HG03469 (cell line): ENCODE measurements at regions not wholly inside any gene's neighbourhood (a gene's known extent, or its start where the extent isn't known, plus 50 kb on each side); places are given as distances from the start of the nearest gene placed in this dataset.
A peak's percentile ranks its signal among the peaks of the same experiment; 100 is the strongest.
"Not testable (repeated sequence)": the region's sequence is repeated elsewhere in the genome, so short reads cannot be mapped to it uniquely, and the experiment has no call there.

ENCODE experiments used
- ATAC-seq: cut with Tn5 transposase; IDR thresholded peaks from one replicate; pipeline ENCODE4 v1.9.1; 2021; ENCODE audit warnings: mild to moderate bottlenecking, moderate library complexity, moderate number of reproducible peaks; ENCODE audit not compliant: unreplicated experiment

DNA sequence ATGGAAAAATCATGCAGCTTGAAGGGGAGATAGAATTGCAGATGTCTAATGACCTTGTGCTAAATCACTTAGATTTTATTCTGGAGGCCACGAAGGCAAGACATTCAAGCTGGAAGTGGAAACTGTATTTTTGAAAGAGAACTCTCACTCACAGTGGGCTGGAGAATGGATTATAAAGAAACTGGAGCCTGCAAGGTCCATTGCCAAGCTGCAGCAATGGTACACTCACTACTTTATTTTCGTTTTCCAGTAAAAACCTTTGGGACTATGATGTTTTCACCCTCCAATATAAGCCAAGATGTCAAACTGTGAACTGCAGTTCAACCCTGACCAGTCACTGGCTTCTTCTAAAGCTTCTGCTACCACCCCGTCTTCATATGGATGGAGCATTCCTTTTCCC is 62.0 kb downstream of the SKIDA1 start:
- ATAC-seq = no peak

DNA sequence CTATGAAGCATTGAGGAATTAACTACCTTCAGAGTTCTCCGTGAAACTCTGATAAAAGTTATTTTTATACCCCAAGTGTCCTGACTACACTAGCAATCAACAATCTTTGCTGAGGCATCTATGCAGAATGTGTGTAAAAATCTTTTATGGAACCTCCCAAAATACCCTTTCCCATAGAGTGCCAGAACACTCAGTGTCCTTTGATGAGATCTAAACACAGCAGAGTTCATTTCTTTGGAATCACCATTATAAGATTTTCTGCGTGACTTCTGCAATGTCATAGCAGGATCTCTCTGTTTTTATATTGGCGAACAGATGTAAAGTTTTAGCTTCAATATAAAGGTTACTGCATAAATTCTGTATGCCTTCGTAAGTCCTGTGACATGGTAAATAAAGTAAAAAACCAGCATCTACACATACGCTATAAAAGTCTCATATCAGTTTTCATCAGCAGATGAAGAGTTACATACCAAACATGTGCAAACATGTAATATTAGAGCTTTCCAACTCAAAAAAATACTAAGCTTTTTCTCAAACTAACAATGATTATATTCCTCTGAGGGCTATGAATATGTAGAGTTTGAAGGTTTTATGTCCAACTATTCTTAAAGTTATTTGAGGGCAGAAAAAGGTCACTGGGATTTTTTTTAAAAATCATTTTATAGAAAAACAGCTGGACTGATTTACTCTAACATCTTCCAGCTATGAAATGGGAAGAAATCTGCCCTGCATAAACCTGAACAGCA is 67.2 kb downstream of the SKIDA1 start:
- no peak for ATAC-seq

DNA sequence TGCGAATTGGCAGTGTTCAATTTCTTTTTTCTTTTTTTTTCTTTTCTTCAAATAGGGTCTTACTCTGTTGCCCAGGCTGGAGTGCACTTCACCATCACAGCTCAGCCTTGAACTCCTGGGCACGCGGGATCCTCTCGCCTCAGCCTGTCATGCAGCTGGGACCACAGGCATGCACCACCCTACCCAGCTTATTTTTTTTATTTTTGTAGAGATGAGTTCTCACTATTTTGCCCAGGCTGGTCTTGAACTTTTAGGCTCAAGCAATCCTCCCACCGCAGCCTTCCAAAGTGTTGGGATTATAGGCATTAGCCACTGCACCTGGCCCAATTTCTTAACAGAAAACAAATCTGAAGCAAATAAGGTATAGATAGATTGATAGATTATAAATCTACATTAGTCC is 69.3 kb downstream of the SKIDA1 start:
- no peak for ATAC-seq

DNA sequence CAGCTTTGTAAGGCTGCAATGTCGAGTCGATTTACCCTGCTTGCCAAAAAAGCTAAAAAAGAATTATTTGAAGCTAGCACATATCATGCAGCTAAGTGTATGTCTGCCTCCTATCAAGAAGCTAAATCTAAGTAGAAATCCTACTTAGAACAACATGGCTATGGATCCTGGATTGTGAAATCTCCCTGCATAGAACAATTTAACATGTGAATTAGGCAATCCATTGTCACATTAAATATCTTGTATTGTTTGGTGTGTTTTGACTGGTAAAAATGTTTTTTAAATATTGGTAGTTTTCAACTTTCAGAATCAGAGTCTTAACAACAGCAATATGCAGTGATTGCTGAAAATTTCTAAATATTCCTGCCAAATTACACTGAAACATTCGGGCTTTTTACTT is 73.3 kb downstream of the SKIDA1 start:
- no peak for ATAC-seq

- peak; percentile 97 for ATAC-seq
Measured at GRCh38 chr10:21449288-21449966, 76.1 kb downstream of the SKIDA1 start.

GRCh38 chr10:21445163-21445562 is 80.3 kb downstream of the SKIDA1 start:
- no peak for ATAC-seq

DNA sequence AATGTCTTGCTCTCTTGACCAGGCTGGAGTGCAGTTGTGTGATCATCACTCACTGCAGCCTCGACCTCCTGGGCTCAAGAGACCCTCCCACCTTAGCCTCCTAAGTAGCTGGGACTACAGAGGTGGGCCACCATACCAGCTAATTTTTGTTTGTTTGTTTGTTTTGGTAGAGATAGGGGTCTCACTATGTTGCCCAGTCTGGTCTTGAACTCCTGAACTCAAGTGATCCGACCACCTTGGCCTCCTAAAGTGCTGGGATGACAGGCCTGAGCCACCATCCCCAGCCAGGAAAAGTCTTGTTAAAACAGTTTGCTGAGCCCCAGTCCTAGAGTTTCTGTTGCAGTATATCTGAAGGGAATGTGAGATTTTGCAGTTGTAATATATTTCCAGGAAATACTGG is 83.9 kb downstream of the SKIDA1 start:
- no peak for ATAC-seq

DNA sequence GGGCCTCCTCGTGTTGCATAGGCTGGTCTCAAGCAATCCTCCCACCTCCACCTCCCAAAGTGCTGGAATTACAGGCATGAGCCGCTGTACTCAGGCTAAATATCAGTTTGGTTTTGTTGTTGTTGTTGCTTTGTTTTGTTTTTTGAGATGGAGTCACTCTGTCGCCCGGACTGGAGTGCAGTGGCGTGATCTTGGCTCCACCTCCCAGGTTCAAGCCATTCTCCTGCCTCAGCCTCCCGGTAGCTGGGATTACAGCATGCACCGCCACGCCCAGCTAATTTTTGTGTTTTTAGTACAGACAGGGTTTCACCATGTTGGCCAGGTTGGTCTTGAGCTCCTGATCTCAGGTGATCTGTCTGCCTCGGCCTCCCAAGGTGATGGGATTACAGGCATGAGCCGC is 86.6 kb downstream of the SKIDA1 start:
- not testable (repeated sequence) for ATAC-seq

DNA sequence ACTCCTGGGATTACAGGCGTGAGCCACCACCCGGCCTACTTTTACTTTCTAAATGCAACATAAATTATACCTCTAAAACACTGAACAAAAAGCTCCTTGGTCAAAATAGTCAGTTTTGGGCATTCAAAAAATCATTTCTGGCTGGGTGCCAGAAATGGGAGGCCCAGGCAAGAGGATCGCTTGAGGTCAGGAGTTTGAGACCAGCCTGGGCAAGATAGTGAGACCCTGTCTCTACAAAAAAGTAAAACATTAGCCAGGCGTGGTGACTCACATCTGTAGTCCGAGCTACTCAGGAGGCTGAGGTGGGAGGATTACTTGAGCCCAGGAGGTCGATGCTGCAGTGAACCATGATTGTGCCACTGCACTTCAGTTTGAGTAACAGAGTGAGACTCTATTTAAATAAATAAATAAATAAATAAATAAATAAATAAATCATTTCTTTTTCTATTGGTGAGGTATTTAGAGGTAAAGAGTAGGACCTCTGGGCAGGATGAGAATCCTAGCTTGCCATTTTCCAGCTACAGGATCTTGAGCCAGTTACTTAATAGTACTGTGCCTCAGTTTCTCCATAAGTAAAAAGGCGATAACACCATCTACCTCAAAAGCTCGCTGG is 87.6 kb downstream of the SKIDA1 start:
- no peak for ATAC-seq

GRCh38 chr10:21432266-21432665 is 93.2 kb downstream of the SKIDA1 start:
- ATAC-seq = no peak

GRCh38 chr10:21431799-21432198 is 93.7 kb downstream of the SKIDA1 start:
- no peak for ATAC-seq

DNA sequence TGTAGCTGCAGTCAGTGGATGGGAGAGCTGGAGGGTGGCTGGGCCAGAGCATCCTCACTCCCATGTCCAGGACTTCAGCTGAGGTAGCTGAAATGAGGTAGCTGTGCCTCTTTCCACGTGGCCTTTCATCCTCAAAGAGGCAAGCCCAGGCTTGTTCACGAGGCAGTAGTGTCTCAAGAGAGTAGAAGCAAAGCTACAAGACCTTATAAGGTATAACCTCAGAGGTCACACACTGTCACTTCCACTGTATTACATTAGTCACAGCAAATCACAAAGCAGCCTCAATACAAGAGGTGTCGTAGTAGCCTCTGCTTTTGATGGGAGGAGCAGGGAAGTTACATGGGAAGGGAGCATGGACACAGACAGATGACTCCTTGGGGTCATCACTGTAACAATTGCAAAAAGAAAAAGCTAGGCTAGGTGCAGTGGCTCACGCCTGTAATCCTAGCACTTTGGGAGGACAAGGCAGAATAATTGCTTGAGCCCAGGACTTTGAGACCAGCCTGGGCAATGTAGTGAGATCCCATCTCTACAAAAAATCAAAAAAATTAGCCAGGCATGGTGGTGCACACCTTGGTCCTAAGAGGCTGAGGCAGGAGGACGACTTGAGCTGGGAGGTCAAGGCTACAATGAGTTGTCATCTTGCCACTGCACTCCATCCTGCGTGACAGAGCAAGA is 97.5 kb downstream of the SKIDA1 start:
- ATAC-seq = peak; percentile 82

GRCh38 chr10:21424459-21424861 is 101.0 kb downstream of the SKIDA1 start:
- no peak for ATAC-seq

- ATAC-seq = no peak
Measured at GRCh38 chr10:21423850-21424249, 101.6 kb downstream of the SKIDA1 start.

- no peak for ATAC-seq
Measured at GRCh38 chr10:21423338-21423737, 102.1 kb downstream of the SKIDA1 start.

GRCh38 chr10:21421794-21422193 is 103.7 kb downstream of the SKIDA1 start:
- ATAC-seq = no peak

GRCh38 chr10:21421016-21421415 is 104.5 kb downstream of the SKIDA1 start:
- ATAC-seq = no peak

- ATAC-seq = not testable (repeated sequence)
Measured at GRCh38 chr10:21418981-21419576, 106.4 kb downstream of the SKIDA1 start.

GRCh38 chr10:21417172-21417712 is 108.2 kb downstream of the SKIDA1 start:
- no peak for ATAC-seq

GRCh38 chr10:21413680-21414079 is 111.8 kb downstream of the SKIDA1 start:
- ATAC-seq = no peak

DNA sequence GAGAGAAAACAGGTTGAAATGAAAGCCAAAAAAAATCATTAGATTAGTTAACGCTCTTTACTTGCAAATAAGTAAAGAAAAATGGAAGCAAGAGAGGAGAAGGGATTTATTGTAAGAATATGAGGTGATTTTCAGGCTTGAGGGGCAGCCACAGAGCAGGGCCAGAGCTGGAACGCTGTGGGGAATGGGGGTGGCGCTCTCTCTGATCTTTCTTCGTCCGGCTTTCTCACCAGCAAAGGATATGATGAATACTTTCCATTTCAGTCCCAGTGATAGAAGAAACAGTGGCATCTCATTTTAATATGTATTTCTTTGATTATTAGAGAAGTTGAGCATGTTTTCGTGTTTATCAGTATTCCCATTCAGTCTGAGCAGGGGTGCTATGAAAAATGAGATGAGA is 112.2 kb downstream of the SKIDA1 start:
- ATAC-seq = no peak
